ENCODE measurements at regions not wholly inside any gene's neighbourhood (a gene's known extent, or its start where the extent isn't known, plus 50 kb on each side); places are given as distances from the start of the nearest gene placed in this dataset.

- TF ChIP-seq USF2 (IDR thresholded peaks at IDR 0.05; ENCODE audit: low read depth, low read length), result no peak
These were observed 229.3 kb downstream of the CASP12 start (continued) for GRCh38 chr11:104668797-104669463.

- no peak for ATAC-seq (ENCODE audit: low read depth)
- in situ Hi-C loops (cut with MboI; ENCODE audit: low sequenced_read_pairs), result no loop called here
- H2AK9ac ChIP-seq (replicated peaks; ENCODE audit: low read depth, low read length, poor library complexity), result no peak overlapping the region
- no peaks in the 10 kb centered on the region; the same call in 1 of the 2 replicates for H3K27me3 ChIP-seq (ENCODE audit: control insufficient read depth, insufficient read depth, low read length)
- no CpG with 5 or more reads among the region's 2 CpGs for WGBS, 2 experiments (ENCODE audit: extremely low coverage in 2 of 2, insufficient read length in 1 of 2)
- peak overlapping the region; percentile 69; the same call in 1 of the 2 replicates for H2BK20ac ChIP-seq (ENCODE audit: low read depth, low read length)
- H2BK15ac ChIP-seq (ENCODE audit: low read depth, low read length), result peak overlapping the region; percentile 74; the same call in 1 of the 3 replicates
- H3K18ac ChIP-seq (ENCODE audit: low read depth, low read length), result peak overlapping the region; percentile 11; the same call in 1 of the 2 replicates
- no peaks in the 10 kb centered on the region for H3K9me1 ChIP-seq (ENCODE audit: insufficient read depth, low read length)
- H4K20me1 ChIP-seq (ENCODE audit: insufficient read depth, low read length), result no peaks in the 10 kb centered on the region
- H4K91ac ChIP-seq (ENCODE audit: insufficient read depth, low read depth, low read length), result no peak overlapping the region
- TF ChIP-seq RCOR1 (IDR thresholded peaks at IDR 0.05; ENCODE audit: insufficient replicate concordance, low read length), result no peak
- TF ChIP-seq POLR2A (IDR thresholded peaks at IDR 0.05; ENCODE audit: low read depth, low read length), result no peak
- no peak for TF ChIP-seq NFE2L2 (IDR thresholded peaks at IDR 0.05; ENCODE audit: low read depth, low read length)
- no peak for TF ChIP-seq BHLHE40 (IDR thresholded peaks at IDR 0.05; ENCODE audit: low read depth, low read length)
- no peak for TF ChIP-seq MAZ (IDR thresholded peaks at IDR 0.05; ENCODE audit: borderline replicate concordance, low read depth, low read length)
- TF ChIP-seq ELK1 (IDR thresholded peaks at IDR 0.05; ENCODE audit: borderline replicate concordance, low read depth, low read length), result no peak
- TF ChIP-seq RAD21 (IDR thresholded peaks at IDR 0.05; ENCODE audit: low read length), result no peak
- no peak for TF ChIP-seq CTCF (conservative IDR thresholded peaks at IDR 0.05; ENCODE audit: low read depth, low read length)
- no peak for TF ChIP-seq CHD1 (IDR thresholded peaks at IDR 0.05; ENCODE audit: low read depth, low read length)
- H4K8ac ChIP-seq (ENCODE audit: low read depth in 2 of 2, low read length in 2 of 2), result no peak overlapping the region; a peak in 1 of 4 replicates
- H3K79me1 ChIP-seq (ENCODE audit: low read depth in 1 of 2, low read length in 2 of 2), result no peaks in the 10 kb centered on the region
- no peak overlapping the region for H3K9ac ChIP-seq (ENCODE audit: low read depth, low read length)
- no peak for DNase-seq
- no TSS peak for BruUV-seq (replicated peaks)
- H3K36me3 ChIP-seq (ENCODE audit: control insufficient read depth, insufficient read depth, low read length), result no peaks in the 10 kb centered on the region
- no peak overlapping the region for H3K4me2 ChIP-seq (ENCODE audit: low read depth, low read length)
- dilution Hi-C loops (cut with HindIII; ENCODE audit: low sequenced_read_pairs, unreplicated experiment), result no loop called here
- H4K5ac ChIP-seq (ENCODE audit: low read depth, low read length), result peak overlapping the region; percentile 2; the same call in 1 of the 2 replicates
- POLR2A ChIA-PET (ENCODE audit: unreplicated experiment), result no interaction called here
- no peak overlapping the region for H3K4me3 ChIP-seq (ENCODE audit: insufficient read depth, low read depth, low read length)
- peaks cover 4% of the 10 kb centered on the region; the same call in 1 of the 2 replicates for H3K4me1 ChIP-seq (ENCODE audit: control insufficient read depth, insufficient read depth, low read length)
- no peaks in the 10 kb centered on the region for H3K9me3 ChIP-seq (ENCODE audit: control insufficient read depth, insufficient read depth, low read length)
- H2BK5ac ChIP-seq (ENCODE audit: low read depth, low read length, poor library complexity, severe bottlenecking), result no peak overlapping the region
- H3K4ac ChIP-seq (ENCODE audit: low read depth, low read length), result peak overlapping the region; percentile 54; the same call in 1 of the 2 replicates
- CTCF ChIA-PET, result no interaction called here
- H3K56ac ChIP-seq (ENCODE audit: extremely low read depth, insufficient read depth, low read length), result no peak overlapping the region
- H2AFZ ChIP-seq (replicated peaks; ENCODE audit: low read length, poor library complexity), result no peak overlapping the region
- no peak overlapping the region for H3K27ac ChIP-seq (ENCODE audit: insufficient read depth, low read length)
- intact Hi-C loops (cut with micrococcal nuclease), result no loop called here
- H3K23ac ChIP-seq (ENCODE audit: low read depth, low read length), result no peak overlapping the region
- H2AK5ac ChIP-seq (ENCODE audit: low read depth, low read length), result peak overlapping the region; percentile 76; the same call in 1 of the 2 replicates
- peak overlapping the region; percentile 55; the same call in 1 of the 2 replicates for H2BK120ac ChIP-seq (ENCODE audit: low read depth, low read length)
- H3K14ac ChIP-seq (replicated peaks; ENCODE audit: low read depth, low read length), result no peak overlapping the region
These were observed 231.6 kb downstream of the CASP12 start for GRCh38 chr11:104666624-104667023.

Measured in IMR-90 (cell line).